GM23338 (cell line): ENCODE measurements at regions not wholly inside any gene's neighbourhood (a gene's known extent, or its start where the extent isn't known, plus 50 kb on each side); places are given as distances from the start of the nearest gene placed in this dataset.

Experiments used
- ATAC-seq: fragments of 200-7000 bp; cut with Tn5 transposase; 3 replicates; pipeline ENCODE4 v1.9.1; 2020
- DNase-seq: peaks from one replicate; pipeline ENCODE4 v3.0.0-alpha.2; 2015; ENCODE audit warnings: low spot score
- H2AFZ ChIP-seq: fragments of 200-600 bp; sonication (generic); 2 replicates; pipeline ENCODE4 v1.8.0; 2016; ENCODE audit warnings: antibody characterized with exemption, mild to moderate bottlenecking, moderate library complexity
- H3F3A ChIP-seq: fragments of 200-600 bp; sonication (generic); replicated peaks from 2 replicates; pipeline ENCODE4 v1.8.0; 2017; ENCODE audit warnings: antibody characterized with exemption, mixed run types, low read depth
- H3K27ac ChIP-seq: fragments of 200-600 bp; sonication (generic); 2 replicates; pipeline ENCODE4 v1.6.1; 2016; ENCODE audit warnings: low read depth
- H3K27me3 ChIP-seq: fragments of 200-600 bp; sonication (generic); 2 replicates; pipeline ENCODE4 v1.8.0; 2016; ENCODE audit warnings: mild to moderate bottlenecking, mixed run types, moderate library complexity; ENCODE audit not compliant: insufficient read depth
- H3K36me3 ChIP-seq: fragments of 200-600 bp; sonication (generic); 2 replicates; pipeline ENCODE4 v1.8.0; 2016; ENCODE audit warnings: mild to moderate bottlenecking; ENCODE audit not compliant: insufficient read depth
- H3K4me1 ChIP-seq: fragments of 200-600 bp; sonication (generic); 2 replicates; pipeline ENCODE4 v1.8.0; 2016; ENCODE audit warnings: mild to moderate bottlenecking, moderate library complexity; ENCODE audit not compliant: insufficient read depth
- H3K4me2 ChIP-seq: fragments of 200-600 bp; sonication (generic); 2 replicates; pipeline ENCODE4 v1.7.1; 2017; ENCODE audit warnings: mixed run types
- H3K4me3 ChIP-seq: fragments of 200-600 bp; sonication (generic); 2 replicates; pipeline ENCODE4 v1.6.1; 2016; ENCODE audit warnings: mixed run types
- H3K79me2 ChIP-seq: fragments of 200-600 bp; sonication (generic); replicated peaks from 2 replicates; pipeline ENCODE4 v1.8.0; 2017; ENCODE audit warnings: mild to moderate bottlenecking; ENCODE audit not compliant: insufficient read depth
- H3K9me2 ChIP-seq: fragments of 200-600 bp; sonication (generic); 2 replicates; pipeline ENCODE4 v1.8.0; 2017; ENCODE audit not compliant: insufficient read depth
- H4K20me1 ChIP-seq: fragments of 200-600 bp; sonication (generic); replicated peaks from 2 replicates; pipeline ENCODE4 v1.8.0; 2017; ENCODE audit warnings: mild to moderate bottlenecking; ENCODE audit not compliant: insufficient read depth
- H3K27ac Mint-ChIP-seq: 2 replicates; pipeline ENCODE4 v1.8.0; 2020; ENCODE audit warnings: inconsistent platforms, mild to moderate bottlenecking, moderate library complexity, mixed read lengths
- H3K27me3 Mint-ChIP-seq: 3 replicates; pipeline ENCODE4 v1.8.0; 2022; ENCODE audit warnings: low read depth, mild to moderate bottlenecking, moderate library complexity, mixed read lengths, inconsistent platforms; ENCODE audit not compliant: insufficient read depth, poor library complexity
- H3K36me3 Mint-ChIP-seq: 3 replicates; pipeline ENCODE4 v1.8.0; 2021; ENCODE audit warnings: low read depth, mild to moderate bottlenecking, inconsistent platforms, moderate library complexity, mixed read lengths
- H3K4me1 Mint-ChIP-seq: 3 replicates; pipeline ENCODE4 v1.8.0; 2020; ENCODE audit warnings: mild to moderate bottlenecking, inconsistent platforms, mixed read lengths
- H3K4me3 Mint-ChIP-seq: 3 replicates; pipeline ENCODE4 v1.8.0; 2021; ENCODE audit warnings: moderate library complexity, mild to moderate bottlenecking, inconsistent platforms, mixed read lengths
- H3K9me3 Mint-ChIP-seq: 3 replicates; pipeline ENCODE4 v1.8.0; 2020; ENCODE audit warnings: moderate library complexity, mild to moderate bottlenecking, inconsistent platforms, mixed read lengths
- CREB1 ChIP-seq: fragments of 250-450 bp; sonication (Bioruptor Pico); IDR thresholded peaks from 2 replicates; pipeline ENCODE4 v1.5.0; 2020; ENCODE audit warnings: low read depth, mild to moderate bottlenecking, moderate library complexity
- CTCF ChIP-seq, 2 experiments: fragments of 200-600 bp in 1 of 2; sonication (generic) in 1 of 2; conservative IDR thresholded peaks; 2 replicates each; pipeline versions ENCODE4 v1.5.1 to v1.6.1; 2016 to 2017; ENCODE audit warnings: antibody characterized with exemption in 2 of 2, low read depth in 2 of 2, mild to moderate bottlenecking in 2 of 2, moderate library complexity in 1 of 2
- ETS1 ChIP-seq: IDR thresholded peaks from 2 replicates; pipeline ENCODE4 v1.6.1; 2016; ENCODE audit warnings: antibody characterized with exemption
- EZH2 ChIP-seq: fragments of 200-600 bp; sonication (generic); IDR thresholded peaks from one replicate; pipeline ENCODE4 v1.8.0; 2017; ENCODE audit warnings: antibody characterized with exemption, mild to moderate bottlenecking, low read depth; ENCODE audit not compliant: unreplicated experiment
- NANOG ChIP-seq: IDR thresholded peaks from 2 replicates; pipeline ENCODE4 v1.6.1; 2016; ENCODE audit warnings: antibody characterized with exemption, borderline replicate concordance
- POLR2AphosphoS5 ChIP-seq: IDR thresholded peaks from 2 replicates; pipeline ENCODE4 v1.6.1; 2016; ENCODE audit warnings: antibody characterized with exemption, low read depth
- STAT1 ChIP-seq: IDR thresholded peaks from one replicate; pipeline ENCODE4 v1.6.1; 2016; ENCODE audit warnings: antibody characterized with exemption; ENCODE audit not compliant: unreplicated experiment
- ZNF114 ChIP-seq: fragments of 250-450 bp; sonication (Bioruptor Pico); IDR thresholded peaks from 2 replicates; pipeline ENCODE4 v1.5.0; 2020; ENCODE audit warnings: mild to moderate bottlenecking, moderate library complexity
- ZNF331 ChIP-seq: fragments of 250-450 bp; sonication (Bioruptor Pico); IDR thresholded peaks from 2 replicates; pipeline ENCODE4 v1.5.0; 2020; ENCODE audit warnings: low read depth, mild to moderate bottlenecking, moderate library complexity
- ZNF462 ChIP-seq: fragments of 250-450 bp; sonication (Bioruptor Pico); IDR thresholded peaks from 2 replicates; pipeline ENCODE4 v1.5.0; 2020; ENCODE audit warnings: mild to moderate bottlenecking, moderate library complexity

- no peak overlapping the region for H3K4me3 ChIP-seq
- no peaks in the 10 kb centered on the region for H3K79me2 ChIP-seq
- no peaks in the 10 kb centered on the region for H4K20me1 ChIP-seq
- DNase-seq (no peak), ATAC-seq (no peak)
- TF ChIP-seq POLR2AphosphoS5 = no peak
- no peak for TF ChIP-seq CREB1 (CRISPR knock-in tag)
- Mint-ChIP-seq H3K27me3 (peaks cover 13% of the 10 kb centered on the region), H3K4me1 (peaks cover 6% of the 10 kb centered on the region; the same call in 2 of the 3 replicates), H3K4me3 (no peak overlapping the region), H3K9me3 (no peaks in the 10 kb centered on the region; the same call in 2 of the 3 replicates), H3K27ac (no peak overlapping the region), H3K36me3 (no peaks in the 10 kb centered on the region)
- H3K4me2 ChIP-seq = no peak overlapping the region
- H3K27ac ChIP-seq = no peak overlapping the region
- H3F3A ChIP-seq = no peaks in the 10 kb centered on the region
- H3K27me3 ChIP-seq = no peaks in the 10 kb centered on the region
- no peaks in the 10 kb centered on the region for H3K9me2 ChIP-seq
- no peaks in the 10 kb centered on the region for H3K4me1 ChIP-seq
- H2AFZ ChIP-seq = no peak overlapping the region
- no peaks in the 10 kb centered on the region for H3K36me3 ChIP-seq
These were observed 105.9 kb upstream of the MLN start for GRCh38 chr6:33909737-33910136.

GRCh38 chr6:33908025-33908424, 104.2 kb upstream of the MLN start:
- no peaks in the 10 kb centered on the region for H4K20me1 ChIP-seq
- no peak overlapping the region for H2AFZ ChIP-seq
- no peaks in the 10 kb centered on the region for H3K79me2 ChIP-seq
- H3K4me1 ChIP-seq = no peaks in the 10 kb centered on the region
- Mint-ChIP-seq H3K36me3 (no peaks in the 10 kb centered on the region), H3K27me3 (peaks cover 13% of the 10 kb centered on the region), H3K9me3 (no peaks in the 10 kb centered on the region; the same call in 2 of the 3 replicates), H3K4me1 (peaks cover 12% of the 10 kb centered on the region), H3K4me3 (no peak overlapping the region), H3K27ac (no peak overlapping the region)
- DNase-seq = no peak
- no peaks in the 10 kb centered on the region for H3F3A ChIP-seq
- no peak overlapping the region for H3K27ac ChIP-seq
- H3K36me3 ChIP-seq = no peaks in the 10 kb centered on the region
- H3K4me3 ChIP-seq = no peak overlapping the region
- no peak overlapping the region for H3K4me2 ChIP-seq
- H3K9me2 ChIP-seq = no peaks in the 10 kb centered on the region; the same call in 1 of the 2 replicates
- ATAC-seq = no peak
- no peaks in the 10 kb centered on the region for H3K27me3 ChIP-seq
- no peak for TF ChIP-seq ETS1
- TF ChIP-seq POLR2AphosphoS5 = no peak
- no peak for TF ChIP-seq ZNF331 (CRISPR knock-in tag)
- TF ChIP-seq CREB1 (CRISPR knock-in tag) = no peak
- no peak for TF ChIP-seq EZH2
- no peak for TF ChIP-seq ZNF114
- TF ChIP-seq ZNF462 (CRISPR knock-in tag) = no peak
- no peak for TF ChIP-seq NANOG
- no peak for TF ChIP-seq STAT1
- TF ChIP-seq CTCF (conservative IDR thresholded peaks at IDR 0.05; ENCODE audit: low read depth in 2 of 2) = no peak
